ENCODE measurements at regions not wholly inside any gene's neighbourhood (a gene's known extent, or its start where the extent isn't known, plus 50 kb on each side); places are given as distances from the start of the nearest gene placed in this dataset.

DNA sequence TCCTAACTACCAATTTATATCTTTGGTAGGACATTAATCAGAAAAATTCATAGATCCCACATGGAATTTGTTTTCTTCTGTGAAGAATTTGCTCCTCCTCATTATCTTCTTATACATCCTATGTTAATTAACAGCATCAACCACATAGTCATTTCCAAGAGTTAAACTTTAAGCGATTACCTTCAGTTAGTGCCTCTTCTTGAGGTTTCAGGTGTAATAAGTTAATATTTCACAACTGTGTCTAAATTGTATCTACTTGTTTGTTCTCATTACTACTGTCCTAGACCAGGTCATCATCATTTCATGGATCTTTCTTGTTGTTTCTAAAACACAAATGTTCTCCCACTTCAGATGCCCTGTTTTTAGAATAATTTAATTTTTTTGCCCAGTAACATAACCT, 457.9 kb downstream of the FAT4 start:
- TF ChIP-seq, protein P1, sequence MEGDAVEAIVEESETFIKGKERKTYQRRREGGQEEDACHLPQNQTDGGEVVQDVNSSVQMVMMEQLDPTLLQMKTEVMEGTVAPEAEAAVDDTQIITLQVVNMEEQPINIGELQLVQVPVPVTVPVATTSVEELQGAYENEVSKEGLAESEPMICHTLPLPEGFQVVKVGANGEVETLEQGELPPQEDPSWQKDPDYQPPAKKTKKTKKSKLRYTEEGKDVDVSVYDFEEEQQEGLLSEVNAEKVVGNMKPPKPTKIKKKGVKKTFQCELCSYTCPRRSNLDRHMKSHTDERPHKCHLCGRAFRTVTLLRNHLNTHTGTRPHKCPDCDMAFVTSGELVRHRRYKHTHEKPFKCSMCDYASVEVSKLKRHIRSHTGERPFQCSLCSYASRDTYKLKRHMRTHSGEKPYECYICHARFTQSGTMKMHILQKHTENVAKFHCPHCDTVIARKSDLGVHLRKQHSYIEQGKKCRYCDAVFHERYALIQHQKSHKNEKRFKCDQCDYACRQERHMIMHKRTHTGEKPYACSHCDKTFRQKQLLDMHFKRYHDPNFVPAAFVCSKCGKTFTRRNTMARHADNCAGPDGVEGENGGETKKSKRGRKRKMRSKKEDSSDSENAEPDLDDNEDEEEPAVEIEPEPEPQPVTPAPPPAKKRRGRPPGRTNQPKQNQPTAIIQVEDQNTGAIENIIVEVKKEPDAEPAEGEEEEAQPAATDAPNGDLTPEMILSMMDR (IDR thresholded peaks at IDR 0.05; ENCODE audit: low read depth, low read length, missing input control), result no peak
- TF ChIP-seq, protein P2, sequence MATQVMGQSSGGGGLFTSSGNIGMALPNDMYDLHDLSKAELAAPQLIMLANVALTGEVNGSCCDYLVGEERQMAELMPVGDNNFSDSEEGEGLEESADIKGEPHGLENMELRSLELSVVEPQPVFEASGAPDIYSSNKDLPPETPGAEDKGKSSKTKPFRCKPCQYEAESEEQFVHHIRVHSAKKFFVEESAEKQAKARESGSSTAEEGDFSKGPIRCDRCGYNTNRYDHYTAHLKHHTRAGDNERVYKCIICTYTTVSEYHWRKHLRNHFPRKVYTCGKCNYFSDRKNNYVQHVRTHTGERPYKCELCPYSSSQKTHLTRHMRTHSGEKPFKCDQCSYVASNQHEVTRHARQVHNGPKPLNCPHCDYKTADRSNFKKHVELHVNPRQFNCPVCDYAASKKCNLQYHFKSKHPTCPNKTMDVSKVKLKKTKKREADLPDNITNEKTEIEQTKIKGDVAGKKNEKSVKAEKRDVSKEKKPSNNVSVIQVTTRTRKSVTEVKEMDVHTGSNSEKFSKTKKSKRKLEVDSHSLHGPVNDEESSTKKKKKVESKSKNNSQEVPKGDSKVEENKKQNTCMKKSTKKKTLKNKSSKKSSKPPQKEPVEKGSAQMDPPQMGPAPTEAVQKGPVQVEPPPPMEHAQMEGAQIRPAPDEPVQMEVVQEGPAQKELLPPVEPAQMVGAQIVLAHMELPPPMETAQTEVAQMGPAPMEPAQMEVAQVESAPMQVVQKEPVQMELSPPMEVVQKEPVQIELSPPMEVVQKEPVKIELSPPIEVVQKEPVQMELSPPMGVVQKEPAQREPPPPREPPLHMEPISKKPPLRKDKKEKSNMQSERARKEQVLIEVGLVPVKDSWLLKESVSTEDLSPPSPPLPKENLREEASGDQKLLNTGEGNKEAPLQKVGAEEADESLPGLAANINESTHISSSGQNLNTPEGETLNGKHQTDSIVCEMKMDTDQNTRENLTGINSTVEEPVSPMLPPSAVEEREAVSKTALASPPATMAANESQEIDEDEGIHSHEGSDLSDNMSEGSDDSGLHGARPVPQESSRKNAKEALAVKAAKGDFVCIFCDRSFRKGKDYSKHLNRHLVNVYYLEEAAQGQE (IDR thresholded peaks at IDR 0.05), result no peak
- no peak for TF ChIP-seq JUND (IDR thresholded peaks at IDR 0.05)
- no peak for TF ChIP-seq TAF1 (conservative IDR thresholded peaks at IDR 0.05)
- TF ChIP-seq HNF4A (conservative IDR thresholded peaks at IDR 0.05), result no peak
- TF ChIP-seq SP1 (IDR thresholded peaks at IDR 0.05), result no peak
- TF ChIP-seq RXRA (IDR thresholded peaks at IDR 0.05), result no peak
- no peak for TF ChIP-seq YY1 (IDR thresholded peaks at IDR 0.05)
- TF ChIP-seq EGR1 (IDR thresholded peaks at IDR 0.05; ENCODE audit: low read depth in 2 of 2), result no peak
- no peak for TF ChIP-seq GABPA (IDR thresholded peaks at IDR 0.05 in 1 of 2, conservative IDR thresholded peaks at IDR 0.05 in 1 of 2)
- no peak for TF ChIP-seq MAX (IDR thresholded peaks at IDR 0.05)
